GM11168 (cell line): ENCODE measurements at regions not wholly inside any gene's neighbourhood (a gene's known extent, or its start where the extent isn't known, plus 50 kb on each side); places are given as distances from the start of the nearest gene placed in this dataset.

ENCODE experiments used
- in situ Hi-C: fragments of 300-500 bp; cut with MboI; formaldehyde crosslinking; loops from one replicate; pipeline ENCODE4 v1.12.0; 2022; ENCODE audit warnings: low sequenced_read_pairs; ENCODE audit not compliant: unreplicated experiment

DNA sequence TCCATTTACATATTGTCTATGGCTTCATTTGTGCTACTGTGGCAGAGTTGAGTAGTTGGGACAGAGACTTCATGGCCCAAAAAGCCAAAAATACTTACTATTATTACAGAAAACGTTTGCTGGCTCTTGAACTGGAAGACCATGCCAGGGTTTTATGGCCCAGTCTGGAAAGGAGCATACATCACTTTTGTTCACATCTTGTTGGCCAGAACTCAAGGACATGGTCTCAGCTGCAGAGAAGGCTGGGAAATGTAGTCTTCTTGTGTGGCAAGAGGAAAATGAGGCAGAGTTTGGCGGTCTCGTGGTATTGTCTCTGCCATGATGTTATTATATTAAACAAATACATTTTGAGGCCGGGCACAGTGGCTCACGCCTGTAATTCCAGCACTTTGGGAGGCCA lies 509.6 kb downstream of the MED13L start:
- in situ Hi-C loops = loop anchor here (25.0 kb wide), 1 partner anchor 1131 kb away; no protein-coding TSS in a partner anchor

GRCh38 chr12:115763982-115764621 lies 513.4 kb downstream of the MED13L start:
- in situ Hi-C loops = loop anchor here (25.0 kb wide), 1 partner anchor 1127 kb away; no protein-coding TSS in a partner anchor

DNA sequence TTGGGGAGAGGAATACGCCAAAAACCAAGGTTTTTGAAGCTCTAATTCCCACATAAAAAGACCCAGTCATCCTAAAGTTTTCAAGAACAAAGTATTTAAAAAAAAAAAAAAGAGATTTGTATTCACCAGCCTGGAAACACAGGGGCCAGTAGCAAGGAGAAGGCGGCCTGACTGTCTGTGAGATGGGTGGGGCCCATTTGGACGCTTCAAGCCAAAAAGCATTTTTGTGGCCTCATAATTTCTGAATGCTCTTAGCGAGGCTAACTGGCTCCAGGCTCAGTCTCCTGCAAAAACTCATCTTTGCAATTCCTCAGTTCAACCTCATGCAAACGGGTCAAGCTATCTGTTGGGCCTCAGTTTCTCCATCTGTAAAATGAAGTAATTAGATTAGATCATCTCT lies 514.1 kb downstream of the MED13L start:
- in situ Hi-C loops = loop anchor here (25.0 kb wide), 1 partner anchor 1126 kb away; no protein-coding TSS in a partner anchor

DNA sequence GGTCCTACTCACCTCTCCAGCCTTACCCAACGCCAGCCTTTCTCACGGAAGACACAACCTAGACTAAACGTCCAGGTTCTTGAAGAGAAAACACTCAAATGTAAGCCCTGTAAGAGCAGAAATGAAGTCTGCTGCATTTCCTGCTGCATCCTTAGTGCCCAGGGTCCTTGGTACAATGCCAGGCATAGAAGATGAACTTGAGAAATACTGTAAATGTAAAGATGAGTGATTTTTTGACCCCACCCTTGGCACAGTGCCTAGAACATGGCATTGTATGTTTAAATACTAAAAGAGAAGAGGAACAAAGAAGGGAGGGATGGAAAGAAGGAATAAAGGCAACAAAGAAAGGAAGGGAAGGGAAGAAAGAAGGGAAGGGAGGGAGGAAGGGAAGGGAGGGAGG lies 514.6 kb downstream of the MED13L start:
- in situ Hi-C loops = loop anchor here (25.0 kb wide), 1 partner anchor 1126 kb away; no protein-coding TSS in a partner anchor

DNA sequence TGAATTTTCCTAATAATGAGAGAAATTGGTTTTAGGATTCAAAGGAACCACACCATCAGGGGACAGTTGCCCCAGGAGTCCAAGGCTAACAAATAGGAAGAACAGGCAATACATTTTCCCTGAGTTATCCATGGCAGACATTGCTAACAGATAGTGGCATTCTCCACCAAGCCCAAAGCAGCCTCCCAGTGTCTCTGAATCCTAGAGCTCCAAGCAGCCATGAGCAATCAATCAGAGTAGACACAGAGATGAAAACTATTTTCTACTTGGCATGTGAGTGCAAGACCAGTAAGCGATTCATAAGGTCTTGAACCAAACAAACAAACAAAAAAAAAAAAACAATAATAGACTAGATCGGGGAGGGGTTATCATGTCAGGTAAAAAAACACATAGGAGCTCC lies 515.7 kb downstream of the MED13L start:
- in situ Hi-C loops = loop anchor here (25.0 kb wide), 1 partner anchor 1124 kb away; no protein-coding TSS in a partner anchor

GRCh38 chr12:115760231-115760630 lies 517.3 kb downstream of the MED13L start:
- in situ Hi-C loops = loop anchor here (25.0 kb wide), 1 partner anchor 1123 kb away; no protein-coding TSS in a partner anchor

DNA sequence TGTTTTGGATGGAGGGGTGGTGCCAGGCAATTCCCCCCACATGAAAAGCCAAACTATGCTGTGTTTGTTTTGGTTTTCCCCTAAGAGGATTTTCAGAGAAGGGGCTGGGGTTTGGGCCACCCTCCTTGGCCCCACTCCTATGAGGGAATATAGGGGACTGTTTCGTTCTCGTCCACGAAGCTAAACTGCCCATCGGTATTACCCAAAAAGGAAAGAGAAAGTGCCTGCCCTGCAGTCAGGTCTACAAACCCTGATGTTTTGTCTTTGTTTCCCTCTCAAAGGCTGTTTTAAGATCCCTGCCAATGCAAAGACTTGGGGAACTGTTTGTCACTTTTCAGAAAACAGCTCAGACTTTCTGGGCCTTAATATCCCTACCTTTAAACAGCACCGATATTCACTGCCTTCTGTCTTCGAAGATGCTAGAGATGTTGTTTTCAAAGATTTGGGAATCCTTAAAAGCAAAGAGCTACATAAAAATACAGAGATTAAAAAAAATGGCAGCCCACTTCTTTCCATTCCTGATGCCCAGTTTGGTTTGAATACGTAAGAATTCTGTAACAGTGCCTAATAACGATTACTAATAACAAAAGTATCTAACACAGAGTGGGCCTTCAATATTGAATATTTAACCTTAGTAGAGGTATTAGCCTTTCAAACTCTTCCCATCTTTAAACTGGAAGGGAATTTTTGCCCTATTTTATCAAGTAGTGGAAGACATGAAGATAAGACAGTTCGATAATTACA lies 518.4 kb downstream of the MED13L start:
- in situ Hi-C loops = loop anchor here (25.0 kb wide), 1 partner anchor 1122 kb away; no protein-coding TSS in a partner anchor

DNA sequence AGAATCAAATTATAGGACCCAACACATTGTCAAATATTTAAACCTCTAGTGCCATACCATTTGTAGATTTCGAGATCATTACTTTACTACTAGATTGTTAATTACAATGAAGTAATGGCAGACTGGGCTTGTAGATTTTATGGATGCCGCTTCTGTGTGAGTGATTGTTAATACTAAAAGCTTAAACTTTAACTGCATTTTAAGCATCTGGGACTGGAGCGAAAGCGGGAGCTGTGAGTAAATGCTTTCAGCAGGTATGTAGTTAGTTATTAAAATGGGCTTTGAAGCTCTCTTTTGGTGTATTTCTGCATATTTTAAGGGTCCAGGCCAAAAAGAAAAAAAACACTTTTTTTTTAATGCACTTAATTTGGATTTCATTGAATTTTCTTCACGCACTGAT lies 519.3 kb downstream of the MED13L start:
- in situ Hi-C loops = loop anchor here (25.0 kb wide), 1 partner anchor 1121 kb away; no protein-coding TSS in a partner anchor

DNA sequence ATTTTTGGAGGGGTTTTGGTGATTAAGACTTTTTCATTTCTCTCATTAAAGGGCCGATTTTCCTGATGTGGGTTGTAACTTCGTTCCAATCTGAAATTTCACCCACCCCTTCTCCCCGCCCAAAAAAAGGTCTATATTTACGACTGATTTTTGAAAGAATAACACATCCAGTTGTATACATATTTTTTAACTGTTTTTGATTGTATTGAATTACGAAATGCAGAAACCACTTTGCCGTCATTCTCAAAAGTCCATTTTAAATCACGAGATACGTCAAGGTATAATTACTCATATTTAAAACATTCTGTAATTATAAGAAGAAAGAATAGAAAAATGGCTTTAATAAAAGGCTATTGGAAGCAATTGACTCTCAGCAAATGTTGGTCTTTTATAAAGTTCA lies 520.7 kb downstream of the MED13L start:
- in situ Hi-C loops = loop anchor here (25.0 kb wide), 1 partner anchor 1120 kb away; no protein-coding TSS in a partner anchor

- in situ Hi-C loops = loop anchor here (25.0 kb wide), 1 partner anchor 1119 kb away; no protein-coding TSS in a partner anchor
These were observed 521.2 kb downstream of the MED13L start for GRCh38 chr12:115756271-115756670.

GRCh38 chr12:115755725-115756085 lies 521.8 kb downstream of the MED13L start:
- in situ Hi-C loops = loop anchor here (25.0 kb wide), 1 partner anchor 1118 kb away; no protein-coding TSS in a partner anchor

GRCh38 chr12:115755061-115755724 lies 522.3 kb downstream of the MED13L start:
- in situ Hi-C loops = loop anchor here (25.0 kb wide), 1 partner anchor 1118 kb away; no protein-coding TSS in a partner anchor

GRCh38 chr12:115752913-115753726 lies 524.4 kb downstream of the MED13L start:
- in situ Hi-C loops = loop anchor here (25.0 kb wide), 1 partner anchor 1116 kb away; no protein-coding TSS in a partner anchor

GRCh38 chr12:115752156-115752555 lies 525.3 kb downstream of the MED13L start:
- in situ Hi-C loops = loop anchor here (25.0 kb wide), 1 partner anchor 1115 kb away; no protein-coding TSS in a partner anchor

GRCh38 chr12:115750340-115750739 lies 527.2 kb downstream of the MED13L start:
- in situ Hi-C loops = loop anchor here (25.0 kb wide), 1 partner anchor 1113 kb away; no protein-coding TSS in a partner anchor

- in situ Hi-C loops = no loop called here
These were observed 528.2 kb downstream of the MED13L start for GRCh38 chr12:115749071-115749841.

DNA sequence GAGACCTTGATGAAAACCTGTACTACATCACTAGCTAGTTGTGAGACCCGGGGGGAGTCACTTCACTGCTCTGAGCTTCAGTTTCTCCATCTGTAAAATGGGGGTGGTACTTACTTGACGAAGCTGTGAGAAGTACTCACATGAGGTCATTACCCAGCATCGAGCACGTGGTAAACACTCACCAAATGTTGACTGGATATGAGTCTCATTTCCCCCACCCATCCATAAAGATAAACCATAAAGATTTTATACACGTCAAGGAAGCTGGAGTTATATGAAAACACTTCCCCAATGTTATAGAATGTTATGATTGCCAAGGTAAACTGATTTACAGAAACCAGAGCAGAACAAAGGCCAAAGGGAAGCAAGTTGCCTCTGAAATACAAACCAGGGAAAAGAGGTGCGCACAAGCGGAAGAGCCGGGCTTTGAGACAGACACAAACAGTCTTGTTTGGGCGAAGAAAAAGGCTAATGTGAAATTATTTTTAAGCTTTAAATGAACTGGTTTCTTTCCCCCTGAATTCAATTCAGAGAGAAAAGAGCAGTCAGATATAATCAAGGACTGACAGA lies 536.8 kb downstream of the MED13L start:
- in situ Hi-C loops = no loop called here

DNA sequence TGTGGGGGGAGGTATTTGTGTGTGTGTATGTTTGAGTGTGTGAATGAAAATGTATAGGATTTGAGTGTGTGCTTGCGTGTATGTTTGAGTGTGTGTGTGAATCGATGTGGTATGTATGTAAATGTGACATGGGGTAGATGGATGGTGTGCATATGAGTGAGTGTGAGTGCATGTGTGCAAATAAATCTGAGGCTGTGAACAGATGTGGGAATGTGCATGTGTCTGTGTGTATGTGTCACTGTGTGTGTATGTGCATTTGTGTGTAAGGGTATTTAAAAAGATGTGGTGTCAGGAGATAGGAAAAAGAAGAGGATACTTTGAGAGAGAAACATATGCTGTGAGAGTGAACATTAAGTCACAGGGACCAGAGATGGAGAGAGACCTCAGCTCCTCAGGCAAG lies 539.6 kb downstream of the MED13L start:
- in situ Hi-C loops = no loop called here
